ENCODE measurements at regions not wholly inside any gene's neighbourhood (a gene's known extent, or its start where the extent isn't known, plus 50 kb on each side); places are given as distances from the start of the nearest gene placed in this dataset.

DNA sequence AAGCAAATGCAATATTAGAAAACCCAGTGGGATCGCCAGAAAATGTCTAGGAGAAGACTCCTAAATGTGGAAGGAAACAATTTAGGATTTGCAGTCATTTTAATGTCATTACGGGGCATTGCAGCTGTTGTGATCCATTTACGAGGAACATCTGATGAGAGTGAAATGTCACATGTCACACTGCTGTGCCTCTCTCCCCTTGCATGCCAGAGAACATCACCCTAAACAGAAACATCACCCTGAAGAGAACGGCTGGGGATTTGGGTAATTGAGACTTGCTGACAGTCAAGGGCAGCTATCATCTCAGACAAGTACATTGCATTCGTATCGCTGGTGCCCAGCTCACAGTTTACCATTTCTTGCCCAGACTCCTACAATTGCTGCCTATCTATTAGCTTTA lies 785.7 kb upstream of the POM121L12 start:
- TF ChIP-seq FOXP2 (optimal IDR thresholded peaks at IDR 0.05; ENCODE audit: control extremely low read depth, extremely low read length, insufficient read depth) (no peak), POLR2AphosphoS5 (IDR thresholded peaks at IDR 0.05; ENCODE audit: borderline replicate concordance, low read depth, low read length) (no peak), EZH2 (IDR thresholded peaks at IDR 0.05) (no peak)
- H3K9ac ChIP-seq (ENCODE audit: insufficient read length), result no peak overlapping the region
- H3K36me3 ChIP-seq (ENCODE audit: insufficient read depth, low read length), result no peaks in the 10 kb centered on the region
- H3K4me3 ChIP-seq, result no peak overlapping the region
- no peaks in the 10 kb centered on the region for H3K9me3 ChIP-seq (ENCODE audit: low read depth, low read length)
- no peak for DNase-seq (ENCODE audit: low read depth, low spot score)
- no peak overlapping the region for H3K27ac ChIP-seq

DNA sequence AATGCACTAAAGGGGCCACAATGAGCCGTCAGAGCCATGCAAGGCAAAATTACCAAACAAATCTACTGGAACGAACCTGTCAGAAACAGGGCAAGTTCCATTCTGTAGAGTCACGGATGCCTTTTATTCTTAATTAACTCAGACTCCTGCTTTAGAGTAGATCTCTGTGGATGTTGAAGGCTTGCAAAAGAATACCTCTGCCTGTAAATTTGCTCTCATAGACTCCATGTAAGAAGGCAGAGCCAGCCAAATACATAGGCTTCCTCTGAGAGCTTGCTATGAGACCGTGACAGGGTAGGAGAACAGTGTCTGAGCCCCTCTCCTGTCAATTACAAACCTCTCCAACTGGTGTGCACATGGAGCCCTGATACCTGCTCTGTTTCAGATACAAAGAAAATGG lies 787.9 kb upstream of the POM121L12 start:
- no peak overlapping the region for H3K27ac ChIP-seq
- H3K9me3 ChIP-seq (ENCODE audit: low read depth, low read length), result no peaks in the 10 kb centered on the region
- no peak for DNase-seq (ENCODE audit: low read depth, low spot score)
- no peak overlapping the region for H3K9ac ChIP-seq (ENCODE audit: insufficient read length)
- H3K36me3 ChIP-seq (ENCODE audit: insufficient read depth, low read length), result no peaks in the 10 kb centered on the region
- TF ChIP-seq POLR2AphosphoS5 (IDR thresholded peaks at IDR 0.05; ENCODE audit: borderline replicate concordance, low read depth, low read length) (no peak), EZH2 (IDR thresholded peaks at IDR 0.05) (no peak), FOXP2 (optimal IDR thresholded peaks at IDR 0.05; ENCODE audit: control extremely low read depth, extremely low read length, insufficient read depth) (no peak)
- no peak overlapping the region for H3K4me3 ChIP-seq

- TF ChIP-seq EZH2 (IDR thresholded peaks at IDR 0.05) (no peak), FOXP2 (optimal IDR thresholded peaks at IDR 0.05; ENCODE audit: control extremely low read depth, extremely low read length, insufficient read depth) (no peak), POLR2AphosphoS5 (IDR thresholded peaks at IDR 0.05; ENCODE audit: borderline replicate concordance, low read depth, low read length) (no peak)
- Histone ChIP-seq H3K9ac (ENCODE audit: insufficient read length) (no peak overlapping the region), H3K9me3 (ENCODE audit: low read depth, low read length) (no peaks in the 10 kb centered on the region), H3K4me3 (no peak overlapping the region), H3K36me3 (ENCODE audit: insufficient read depth, low read length) (no peaks in the 10 kb centered on the region), H3K27ac (no peak overlapping the region)
- DNase-seq (ENCODE audit: low read depth, low spot score), result no peak
Observed at GRCh38 chr7:52243685-52244084, 791.7 kb upstream of the POM121L12 start.

DNA sequence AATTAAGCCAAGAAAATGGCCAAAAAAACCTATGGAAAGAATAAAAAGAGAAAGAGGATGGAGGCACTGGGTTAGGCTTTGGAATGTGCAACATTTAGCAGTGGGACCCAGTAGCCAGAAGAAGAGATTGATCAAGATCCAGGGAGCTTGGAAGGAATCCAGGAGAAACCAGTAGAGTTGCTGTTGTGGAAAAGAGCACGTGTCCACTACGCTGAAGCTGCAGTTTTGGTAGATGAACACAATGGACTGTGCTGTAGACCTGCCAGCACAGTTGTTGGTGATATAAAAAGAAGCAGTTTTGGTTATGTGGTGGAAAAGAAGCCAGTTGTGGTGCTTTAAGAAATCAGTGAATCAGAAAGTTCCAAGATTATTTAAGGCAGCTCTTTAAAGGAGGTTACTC lies 802.2 kb upstream of the POM121L12 start:
- no peak for DNase-seq (ENCODE audit: low read depth, low spot score)
- H3K36me3 ChIP-seq (ENCODE audit: insufficient read depth, low read length), result no peaks in the 10 kb centered on the region
- H3K9ac ChIP-seq (ENCODE audit: insufficient read length), result no peak overlapping the region
- TF ChIP-seq POLR2AphosphoS5 (IDR thresholded peaks at IDR 0.05; ENCODE audit: borderline replicate concordance, low read depth, low read length) (no peak), EZH2 (IDR thresholded peaks at IDR 0.05) (no peak), FOXP2 (optimal IDR thresholded peaks at IDR 0.05; ENCODE audit: control extremely low read depth, extremely low read length, insufficient read depth) (no peak)
- no peak overlapping the region for H3K27ac ChIP-seq
- no peak overlapping the region for H3K4me3 ChIP-seq
- H3K9me3 ChIP-seq (ENCODE audit: low read depth, low read length), result no peaks in the 10 kb centered on the region

DNA sequence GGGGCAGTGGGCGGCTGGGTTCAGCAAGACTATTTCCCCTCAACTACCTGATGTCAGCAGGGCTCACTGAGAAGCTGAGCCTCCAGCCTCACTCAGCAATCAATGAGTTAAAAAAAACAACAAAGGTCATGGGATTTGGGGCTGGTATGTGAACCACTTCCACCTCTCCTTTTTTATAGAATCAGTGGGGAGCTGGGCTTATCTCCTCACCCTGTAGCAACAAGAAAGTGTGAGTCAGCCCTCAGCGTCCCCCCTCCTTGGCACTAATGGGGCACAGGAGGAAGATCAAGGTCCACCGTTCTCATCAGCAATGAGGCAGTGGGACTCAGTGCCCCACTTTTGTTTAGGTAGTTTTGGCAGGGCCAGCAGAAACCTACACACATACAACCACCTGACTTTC lies 823.5 kb upstream of the POM121L12 start:
- Histone ChIP-seq H3K9ac (ENCODE audit: insufficient read length) (no peak overlapping the region), H3K27ac (no peak overlapping the region), H3K36me3 (ENCODE audit: insufficient read depth, low read length) (no peaks in the 10 kb centered on the region), H3K4me3 (no peak overlapping the region), H3K9me3 (ENCODE audit: low read depth, low read length) (no peaks in the 10 kb centered on the region)
- TF ChIP-seq FOXP2 (optimal IDR thresholded peaks at IDR 0.05; ENCODE audit: control extremely low read depth, extremely low read length, insufficient read depth), result no peak
- TF ChIP-seq POLR2AphosphoS5 (IDR thresholded peaks at IDR 0.05; ENCODE audit: borderline replicate concordance, low read depth, low read length), result no peak
- no peak for TF ChIP-seq EZH2 (IDR thresholded peaks at IDR 0.05)
- no peak for DNase-seq (ENCODE audit: low read depth, low spot score)

DNA sequence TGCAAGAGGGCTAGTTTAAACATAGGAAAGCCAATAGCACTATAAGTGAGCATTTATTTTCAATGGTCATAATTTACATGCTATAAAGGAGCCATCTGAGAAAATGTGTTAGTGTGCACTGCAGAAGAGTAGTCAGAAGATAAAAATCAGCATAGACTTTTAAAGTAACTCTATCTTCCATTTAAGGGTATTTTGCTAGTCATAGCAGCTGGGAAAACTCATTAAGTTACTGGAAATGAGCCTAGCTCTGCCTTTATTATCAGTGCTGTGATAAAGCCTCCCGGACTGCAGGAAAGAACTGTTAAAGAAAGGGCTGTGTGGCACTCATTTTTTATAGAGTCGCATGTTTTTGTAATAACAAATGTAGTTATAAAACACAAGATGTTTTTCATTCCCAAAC lies 825.8 kb upstream of the POM121L12 start:
- H3K4me3 ChIP-seq, result no peak overlapping the region
- H3K9me3 ChIP-seq (ENCODE audit: low read depth, low read length), result no peaks in the 10 kb centered on the region
- no peak for DNase-seq (ENCODE audit: low read depth, low spot score)
- no peak overlapping the region for H3K27ac ChIP-seq
- no peak for TF ChIP-seq EZH2 (IDR thresholded peaks at IDR 0.05)
- TF ChIP-seq FOXP2 (optimal IDR thresholded peaks at IDR 0.05; ENCODE audit: control extremely low read depth, extremely low read length, insufficient read depth), result no peak
- no peak for TF ChIP-seq POLR2AphosphoS5 (IDR thresholded peaks at IDR 0.05; ENCODE audit: borderline replicate concordance, low read depth, low read length)
- H3K36me3 ChIP-seq (ENCODE audit: insufficient read depth, low read length), result no peaks in the 10 kb centered on the region
- no peak overlapping the region for H3K9ac ChIP-seq (ENCODE audit: insufficient read length)

DNA sequence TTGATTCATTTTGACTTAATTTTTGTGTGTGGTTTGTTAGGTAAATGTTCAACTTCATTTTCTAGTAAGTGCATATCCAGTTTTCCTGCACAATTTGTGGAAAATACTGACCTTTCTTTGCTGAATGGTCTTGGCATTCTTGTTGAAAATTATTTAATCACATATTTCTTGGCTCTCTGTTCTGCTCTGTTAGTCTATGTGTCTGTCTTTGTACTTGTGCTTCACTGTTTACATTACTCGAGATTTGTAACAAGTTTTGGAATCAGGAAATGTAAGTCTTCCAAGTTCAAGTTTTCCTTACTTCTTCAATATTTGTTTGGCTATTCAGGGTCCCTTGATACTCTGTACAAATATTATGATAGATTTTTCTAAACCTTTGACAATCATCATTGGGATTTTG lies 838.2 kb upstream of the POM121L12 start:
- Histone ChIP-seq H3K27ac (no peak overlapping the region), H3K9me3 (ENCODE audit: low read depth, low read length) (no peaks in the 10 kb centered on the region), H3K9ac (ENCODE audit: insufficient read length) (no peak overlapping the region), H3K36me3 (ENCODE audit: insufficient read depth, low read length) (no peaks in the 10 kb centered on the region), H3K4me3 (no peak overlapping the region)
- TF ChIP-seq EZH2 (IDR thresholded peaks at IDR 0.05), result no peak
- no peak for TF ChIP-seq FOXP2 (optimal IDR thresholded peaks at IDR 0.05; ENCODE audit: control extremely low read depth, extremely low read length, insufficient read depth)
- TF ChIP-seq POLR2AphosphoS5 (IDR thresholded peaks at IDR 0.05; ENCODE audit: borderline replicate concordance, low read depth, low read length), result no peak
- DNase-seq (ENCODE audit: low read depth, low spot score), result no peak

DNA sequence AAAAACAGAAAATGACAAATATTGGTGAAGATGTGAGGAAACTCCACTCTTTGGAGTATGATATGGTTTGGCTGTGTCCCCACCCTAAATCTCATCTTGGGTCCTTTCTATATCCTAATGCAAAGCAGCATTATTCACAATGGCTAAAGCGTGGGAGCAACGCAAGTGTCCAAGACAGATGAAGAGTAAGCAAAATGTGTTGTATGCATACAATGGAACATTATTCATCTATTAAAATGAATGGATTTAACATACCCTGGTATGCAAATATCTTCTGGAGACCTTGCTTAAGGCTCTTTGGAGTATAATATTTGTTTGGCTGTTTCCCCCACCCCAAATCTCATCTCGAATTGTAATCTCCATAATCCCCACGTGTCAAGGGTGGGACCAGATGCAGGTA lies 839.8 kb upstream of the POM121L12 start:
- no peak for DNase-seq (ENCODE audit: low read depth, low spot score)
- no peak for TF ChIP-seq POLR2AphosphoS5 (IDR thresholded peaks at IDR 0.05; ENCODE audit: borderline replicate concordance, low read depth, low read length)
- no peaks in the 10 kb centered on the region for H3K9me3 ChIP-seq (ENCODE audit: low read depth, low read length)
- no peak overlapping the region for H3K9ac ChIP-seq (ENCODE audit: insufficient read length)
- H3K27ac ChIP-seq, result no peak overlapping the region
- no peak overlapping the region for H3K4me3 ChIP-seq
- H3K36me3 ChIP-seq (ENCODE audit: insufficient read depth, low read length), result no peaks in the 10 kb centered on the region

DNA sequence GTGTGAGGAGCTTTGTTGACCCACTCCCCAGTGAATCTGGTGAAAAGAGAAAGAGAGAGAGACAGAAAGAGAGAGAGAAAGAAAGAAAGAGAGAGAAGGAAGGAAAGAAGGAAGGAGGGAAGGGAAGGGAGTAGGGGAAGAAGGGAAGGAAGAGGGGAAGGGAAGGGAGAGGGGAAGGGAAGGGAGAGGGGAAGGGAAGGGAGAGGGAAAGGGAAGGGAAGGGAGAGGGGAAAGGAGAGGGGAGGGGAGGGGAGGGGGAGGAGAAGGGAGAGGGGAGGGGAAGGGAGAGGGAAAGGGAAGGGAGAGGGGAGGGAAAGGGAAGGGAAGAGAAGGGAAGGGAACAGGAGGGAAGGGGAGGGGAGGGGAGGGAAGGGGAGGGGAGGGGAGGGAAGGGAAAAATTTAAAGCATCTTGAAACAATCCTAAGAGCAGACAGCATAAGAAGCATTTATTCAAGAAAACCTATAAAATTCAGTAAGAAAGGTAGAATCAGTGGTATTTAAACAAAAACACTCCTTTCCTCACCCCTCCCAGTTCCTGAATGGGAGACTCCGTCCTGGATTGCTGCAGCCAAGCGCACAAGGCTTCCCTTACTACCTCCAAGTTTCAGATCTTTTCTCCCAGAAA lies 846.2 kb upstream of the POM121L12 start:
- Histone ChIP-seq H3K27ac (no peak overlapping the region), H3K9me3 (ENCODE audit: low read depth, low read length) (no peaks in the 10 kb centered on the region), H3K4me3 (no peak overlapping the region), H3K9ac (ENCODE audit: insufficient read length) (no peak overlapping the region), H3K36me3 (ENCODE audit: insufficient read depth, low read length) (no peaks in the 10 kb centered on the region)
- DNase-seq (ENCODE audit: low read depth, low spot score), result no peak
- TF ChIP-seq EZH2 (IDR thresholded peaks at IDR 0.05), result no peak
- no peak for TF ChIP-seq FOXP2 (optimal IDR thresholded peaks at IDR 0.05; ENCODE audit: control extremely low read depth, extremely low read length, insufficient read depth)
- no peak for TF ChIP-seq POLR2AphosphoS5 (IDR thresholded peaks at IDR 0.05; ENCODE audit: borderline replicate concordance, low read depth, low read length)
